NT2/D1 (cell line): ENCODE measurements at regions not wholly inside any gene's neighbourhood (a gene's known extent, or its start where the extent isn't known, plus 50 kb on each side); places are given as distances from the start of the nearest gene placed in this dataset.

Experiments used
- YY1 ChIP-seq: IDR thresholded peaks from 2 replicates; pipeline ENCODE4 v1.6.1; 2011; ENCODE audit not compliant: insufficient read length, insufficient read depth
- ZNF274 ChIP-seq: IDR thresholded peaks from 2 replicates; pipeline ENCODE4 v1.6.1; 2011; ENCODE audit warnings: mild to moderate bottlenecking, low read depth, low read length

- TF ChIP-seq YY1: no peak
- no peak for TF ChIP-seq ZNF274
These were observed 92.9 kb upstream of the UBL3 start for GRCh38 chr13:29943273-29943672.
